ENCODE measurements at regions not wholly inside any gene's neighbourhood (a gene's known extent, or its start where the extent isn't known, plus 50 kb on each side); places are given as distances from the start of the nearest gene placed in this dataset.

DNA sequence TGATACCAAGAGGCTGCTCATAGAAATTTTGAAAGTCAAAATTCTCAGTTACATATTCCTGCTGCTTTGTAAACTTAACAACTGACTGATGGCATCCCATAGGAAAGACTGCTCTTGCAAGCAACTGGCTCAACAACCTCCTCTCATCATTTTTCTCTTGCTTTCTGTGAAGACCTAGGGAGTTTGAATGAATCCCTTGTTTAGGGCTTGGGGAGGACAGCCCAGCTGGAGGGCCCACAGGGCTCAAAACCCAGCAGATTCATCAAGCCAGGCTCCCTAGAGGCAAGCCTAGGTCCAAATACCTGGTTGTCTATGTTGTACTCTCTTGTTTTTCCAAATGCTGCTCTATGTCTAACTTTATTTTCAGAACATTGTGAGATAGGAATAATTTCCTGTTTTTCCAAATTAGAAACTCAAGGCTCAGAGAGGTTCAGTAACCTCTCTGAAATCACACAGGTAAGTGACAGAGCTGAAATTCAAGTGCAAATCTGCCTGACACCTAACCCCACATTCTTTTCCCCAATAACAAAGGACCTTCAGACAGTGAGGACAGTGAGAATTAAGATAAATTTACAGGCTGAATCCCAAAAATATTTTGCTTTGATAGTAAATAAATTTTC is 558.9 kb upstream of the KLF4 start:
- TF ChIP-seq, protein P1, sequence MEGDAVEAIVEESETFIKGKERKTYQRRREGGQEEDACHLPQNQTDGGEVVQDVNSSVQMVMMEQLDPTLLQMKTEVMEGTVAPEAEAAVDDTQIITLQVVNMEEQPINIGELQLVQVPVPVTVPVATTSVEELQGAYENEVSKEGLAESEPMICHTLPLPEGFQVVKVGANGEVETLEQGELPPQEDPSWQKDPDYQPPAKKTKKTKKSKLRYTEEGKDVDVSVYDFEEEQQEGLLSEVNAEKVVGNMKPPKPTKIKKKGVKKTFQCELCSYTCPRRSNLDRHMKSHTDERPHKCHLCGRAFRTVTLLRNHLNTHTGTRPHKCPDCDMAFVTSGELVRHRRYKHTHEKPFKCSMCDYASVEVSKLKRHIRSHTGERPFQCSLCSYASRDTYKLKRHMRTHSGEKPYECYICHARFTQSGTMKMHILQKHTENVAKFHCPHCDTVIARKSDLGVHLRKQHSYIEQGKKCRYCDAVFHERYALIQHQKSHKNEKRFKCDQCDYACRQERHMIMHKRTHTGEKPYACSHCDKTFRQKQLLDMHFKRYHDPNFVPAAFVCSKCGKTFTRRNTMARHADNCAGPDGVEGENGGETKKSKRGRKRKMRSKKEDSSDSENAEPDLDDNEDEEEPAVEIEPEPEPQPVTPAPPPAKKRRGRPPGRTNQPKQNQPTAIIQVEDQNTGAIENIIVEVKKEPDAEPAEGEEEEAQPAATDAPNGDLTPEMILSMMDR (conservative IDR thresholded peaks at IDR 0.05; ENCODE audit: low read depth, low read length), result no peak
- TF ChIP-seq RCOR1 (IDR thresholded peaks at IDR 0.05; ENCODE audit: insufficient replicate concordance, low read length), result no peak
- TF ChIP-seq CEBPB (IDR thresholded peaks at IDR 0.05; ENCODE audit: low read depth, low read length), result no peak
- no peak for TF ChIP-seq SMC3 (IDR thresholded peaks at IDR 0.05; ENCODE audit: low read depth, low read length)
- no peak for TF ChIP-seq POLR2A (IDR thresholded peaks at IDR 0.05; ENCODE audit: low read depth, low read length)
- no peak for TF ChIP-seq RFX5 (IDR thresholded peaks at IDR 0.05; ENCODE audit: low read depth, low read length)
- no peak for TF ChIP-seq RAD21 (IDR thresholded peaks at IDR 0.05; ENCODE audit: low read length)
- TF ChIP-seq BHLHE40 (IDR thresholded peaks at IDR 0.05; ENCODE audit: low read depth, low read length), result no peak
- TF ChIP-seq, protein P2, sequence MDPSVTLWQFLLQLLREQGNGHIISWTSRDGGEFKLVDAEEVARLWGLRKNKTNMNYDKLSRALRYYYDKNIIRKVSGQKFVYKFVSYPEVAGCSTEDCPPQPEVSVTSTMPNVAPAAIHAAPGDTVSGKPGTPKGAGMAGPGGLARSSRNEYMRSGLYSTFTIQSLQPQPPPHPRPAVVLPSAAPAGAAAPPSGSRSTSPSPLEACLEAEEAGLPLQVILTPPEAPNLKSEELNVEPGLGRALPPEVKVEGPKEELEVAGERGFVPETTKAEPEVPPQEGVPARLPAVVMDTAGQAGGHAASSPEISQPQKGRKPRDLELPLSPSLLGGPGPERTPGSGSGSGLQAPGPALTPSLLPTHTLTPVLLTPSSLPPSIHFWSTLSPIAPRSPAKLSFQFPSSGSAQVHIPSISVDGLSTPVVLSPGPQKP (IDR thresholded peaks at IDR 0.05; ENCODE audit: borderline replicate concordance, low read depth, low read length), result no peak
- TF ChIP-seq MAZ (IDR thresholded peaks at IDR 0.05; ENCODE audit: borderline replicate concordance, low read depth, low read length), result no peak
- TF ChIP-seq FOS (IDR thresholded peaks at IDR 0.05; ENCODE audit: low read depth, low read length), result no peak
- TF ChIP-seq, protein P3, sequence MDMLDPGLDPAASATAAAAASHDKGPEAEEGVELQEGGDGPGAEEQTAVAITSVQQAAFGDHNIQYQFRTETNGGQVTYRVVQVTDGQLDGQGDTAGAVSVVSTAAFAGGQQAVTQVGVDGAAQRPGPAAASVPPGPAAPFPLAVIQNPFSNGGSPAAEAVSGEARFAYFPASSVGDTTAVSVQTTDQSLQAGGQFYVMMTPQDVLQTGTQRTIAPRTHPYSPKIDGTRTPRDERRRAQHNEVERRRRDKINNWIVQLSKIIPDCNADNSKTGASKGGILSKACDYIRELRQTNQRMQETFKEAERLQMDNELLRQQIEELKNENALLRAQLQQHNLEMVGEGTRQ (IDR thresholded peaks at IDR 0.05; ENCODE audit: low read depth, low read length), result no peak
- TF ChIP-seq MAFK (IDR thresholded peaks at IDR 0.05; ENCODE audit: low read depth, low read length), result no peak
- TF ChIP-seq MXI1 (IDR thresholded peaks at IDR 0.05; ENCODE audit: borderline replicate concordance, low read depth, low read length), result no peak
